IPS-20b (cell line): ENCODE measurements at regions not wholly inside any gene's neighbourhood (a gene's known extent, or its start where the extent isn't known, plus 50 kb on each side); places are given as distances from the start of the nearest gene placed in this dataset.

ENCODE experiments used
- H3K27ac ChIP-seq: one replicate; pipeline ENCODE4 v1.5.1; 2013; ENCODE audit warnings: low read length
- H3K27me3 ChIP-seq: 2 replicates; pipeline ENCODE4 v1.6.1; 2013; ENCODE audit warnings: mild to moderate bottlenecking, low read length, inconsistent platforms; ENCODE audit not compliant: insufficient read depth
- H3K36me3 ChIP-seq: 2 replicates; pipeline ENCODE4 v1.6.1; 2013; ENCODE audit warnings: low read depth, mild to moderate bottlenecking, inconsistent platforms, low read length, moderate library complexity; ENCODE audit not compliant: insufficient read depth
- H3K4me1 ChIP-seq: 2 replicates; pipeline ENCODE4 v1.6.1; 2013; ENCODE audit warnings: mild to moderate bottlenecking, control low read depth, inconsistent platforms, low read length, moderate library complexity; ENCODE audit not compliant: insufficient read depth
- H3K4me3 ChIP-seq: 2 replicates; pipeline ENCODE4 v1.5.1; 2013; ENCODE audit warnings: mild to moderate bottlenecking, low read length, inconsistent platforms
- H3K9ac ChIP-seq: 2 replicates; pipeline ENCODE4 v1.6.1; 2013; ENCODE audit warnings: low read depth, mild to moderate bottlenecking, inconsistent platforms, low read length, moderate library complexity
- H3K9me3 ChIP-seq: 2 replicates; pipeline ENCODE4 v1.6.1; 2013; ENCODE audit warnings: mild to moderate bottlenecking, low read depth, low read length, inconsistent platforms; ENCODE audit not compliant: insufficient read depth

GRCh38 chr16:49022351-49022963 is 259.2 kb downstream of the CBLN1 start:
- Histone ChIP-seq H3K27ac (no peak overlapping the region), H3K9me3 (no peaks in the 10 kb centered on the region), H3K9ac (peak overlapping the region; percentile 38; the same call in 1 of the 2 replicates), H3K36me3 (no peaks in the 10 kb centered on the region), H3K27me3 (no peaks in the 10 kb centered on the region), H3K4me1 (peaks cover 39% of the 10 kb centered on the region), H3K4me3 (no peak overlapping the region; the same call in 1 of the 2 replicates)

GRCh38 chr16:49021136-49021535 is 260.5 kb downstream of the CBLN1 start:
- Histone ChIP-seq H3K27ac (no peak overlapping the region), H3K4me3 (no peak overlapping the region), H3K27me3 (no peaks in the 10 kb centered on the region), H3K4me1 (peaks cover 39% of the 10 kb centered on the region), H3K9me3 (no peaks in the 10 kb centered on the region), H3K9ac (no peak overlapping the region), H3K36me3 (no peaks in the 10 kb centered on the region)

- no peaks in the 10 kb centered on the region for H3K36me3 ChIP-seq
- no peaks in the 10 kb centered on the region for H3K9me3 ChIP-seq
- peaks cover 39% of the 10 kb centered on the region for H3K4me1 ChIP-seq
- no peaks in the 10 kb centered on the region for H3K27me3 ChIP-seq
- no peak overlapping the region for H3K27ac ChIP-seq
- no peak overlapping the region for H3K9ac ChIP-seq
- no peak overlapping the region for H3K4me3 ChIP-seq
Observed at GRCh38 chr16:49020436-49020835, 261.2 kb downstream of the CBLN1 start.

- Histone ChIP-seq H3K36me3 (no peaks in the 10 kb centered on the region), H3K9ac (no peak overlapping the region), H3K27me3 (peaks cover 3% of the 10 kb centered on the region; the same call in 1 of the 2 replicates), H3K9me3 (no peaks in the 10 kb centered on the region), H3K4me3 (no peak overlapping the region), H3K27ac (no peak overlapping the region), H3K4me1 (peaks cover 39% of the 10 kb centered on the region)
Observed at GRCh38 chr16:49019831-49020230, 261.8 kb downstream of the CBLN1 start.

- H3K27me3 ChIP-seq: peaks cover 9% of the 10 kb centered on the region
- H3K27ac ChIP-seq: no peak overlapping the region
- no peak overlapping the region for H3K4me3 ChIP-seq
- peaks cover 39% of the 10 kb centered on the region for H3K4me1 ChIP-seq
- no peaks in the 10 kb centered on the region for H3K36me3 ChIP-seq
- no peaks in the 10 kb centered on the region for H3K9me3 ChIP-seq
- H3K9ac ChIP-seq: no peak overlapping the region
Observed at GRCh38 chr16:49019081-49019633, 262.5 kb downstream of the CBLN1 start.

- Histone ChIP-seq H3K9ac (no peak overlapping the region), H3K36me3 (no peaks in the 10 kb centered on the region)
Observed at GRCh38 chr16:49018259-49018931, 263.2 kb downstream of the CBLN1 start.

GRCh38 chr16:49017501-49017900 is 264.1 kb downstream of the CBLN1 start:
- Histone ChIP-seq H3K9ac (no peak overlapping the region), H3K36me3 (no peaks in the 10 kb centered on the region), H3K9me3 (no peaks in the 10 kb centered on the region), H3K27ac (no peak overlapping the region), H3K4me1 (peaks cover 25% of the 10 kb centered on the region), H3K27me3 (peaks cover 15% of the 10 kb centered on the region), H3K4me3 (no peak overlapping the region)

More at GRCh38 chr16:49018259-49018931, 263.2 kb downstream of the CBLN1 start:
- H3K4me3 ChIP-seq: no peak overlapping the region
- no peaks in the 10 kb centered on the region for H3K9me3 ChIP-seq
- no peak overlapping the region for H3K27ac ChIP-seq
- peaks cover 34% of the 10 kb centered on the region for H3K4me1 ChIP-seq
- peaks cover 15% of the 10 kb centered on the region for H3K27me3 ChIP-seq

- H3K27me3 ChIP-seq: peaks cover 15% of the 10 kb centered on the region
- peaks cover 20% of the 10 kb centered on the region for H3K4me1 ChIP-seq
- no peaks in the 10 kb centered on the region for H3K36me3 ChIP-seq
- H3K9me3 ChIP-seq: no peaks in the 10 kb centered on the region
- H3K9ac ChIP-seq: no peak overlapping the region
- no peak overlapping the region for H3K4me3 ChIP-seq
- H3K27ac ChIP-seq: no peak overlapping the region
Observed at GRCh38 chr16:49016461-49016860, 265.2 kb downstream of the CBLN1 start.

GRCh38 chr16:49015225-49015592 is 266.4 kb downstream of the CBLN1 start:
- Histone ChIP-seq H3K4me1 (peaks cover 8% of the 10 kb centered on the region; the same call in 1 of the 2 replicates), H3K9ac (no peak overlapping the region), H3K36me3 (no peaks in the 10 kb centered on the region), H3K9me3 (no peaks in the 10 kb centered on the region), H3K27ac (no peak overlapping the region), H3K4me3 (no peak overlapping the region), H3K27me3 (peaks cover 15% of the 10 kb centered on the region)

- Histone ChIP-seq H3K36me3 (no peaks in the 10 kb centered on the region), H3K27ac (no peak overlapping the region), H3K9ac (no peak overlapping the region), H3K27me3 (peaks cover 15% of the 10 kb centered on the region), H3K4me1 (peaks cover 7% of the 10 kb centered on the region; the same call in 1 of the 2 replicates), H3K4me3 (no peak overlapping the region), H3K9me3 (no peaks in the 10 kb centered on the region)
Observed at GRCh38 chr16:49014277-49015224, 267.1 kb downstream of the CBLN1 start.

- Histone ChIP-seq H3K4me1 (peaks cover 4% of the 10 kb centered on the region; the same call in 1 of the 2 replicates), H3K27me3 (peaks cover 15% of the 10 kb centered on the region), H3K4me3 (no peak overlapping the region), H3K9ac (no peak overlapping the region), H3K27ac (no peak overlapping the region), H3K9me3 (no peaks in the 10 kb centered on the region), H3K36me3 (no peaks in the 10 kb centered on the region)
Observed at GRCh38 chr16:49013727-49014080, 267.9 kb downstream of the CBLN1 start.
